Renal cortex interstitium (tissue), 11 donors: ENCODE measurements at regions not wholly inside any gene's neighbourhood (a gene's known extent, or its start where the extent isn't known, plus 50 kb on each side); places are given as distances from the start of the nearest gene placed in this dataset.
"Not testable (repeated sequence)": the region's sequence is repeated elsewhere in the genome, so short reads cannot be mapped to it uniquely, and the experiment has no call there.

Source experiments
- DNase-seq, 11 donors: peaks; one replicate each; pipeline ENCODE4 v3.0.0-alpha.2; 2013; ENCODE audit warnings: low read depth in 9 of 11, low spot score in 4 of 11; ENCODE audit errors: extremely low read depth in 1 of 11

DNA sequence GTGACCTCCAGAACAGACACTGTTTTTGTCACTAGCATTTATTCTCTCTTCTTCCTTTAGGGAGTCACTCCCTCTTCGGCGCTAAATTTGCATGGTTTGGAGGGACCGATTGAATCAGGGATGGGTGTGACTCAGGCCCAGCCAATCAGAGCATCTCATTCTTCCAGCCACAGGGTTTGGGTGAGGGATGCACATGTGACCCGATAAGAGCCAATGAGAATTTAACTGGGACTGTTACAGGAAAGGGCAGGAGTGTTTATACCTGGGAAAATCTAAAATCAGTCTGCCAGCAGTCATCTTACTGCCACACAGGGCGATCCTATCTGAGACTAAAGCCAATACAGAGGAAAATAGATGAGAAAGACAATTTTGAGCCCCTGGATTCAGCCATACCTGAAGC lies 351.2 kb upstream of the ERCC4 start:
- no peak for DNase-seq

DNA sequence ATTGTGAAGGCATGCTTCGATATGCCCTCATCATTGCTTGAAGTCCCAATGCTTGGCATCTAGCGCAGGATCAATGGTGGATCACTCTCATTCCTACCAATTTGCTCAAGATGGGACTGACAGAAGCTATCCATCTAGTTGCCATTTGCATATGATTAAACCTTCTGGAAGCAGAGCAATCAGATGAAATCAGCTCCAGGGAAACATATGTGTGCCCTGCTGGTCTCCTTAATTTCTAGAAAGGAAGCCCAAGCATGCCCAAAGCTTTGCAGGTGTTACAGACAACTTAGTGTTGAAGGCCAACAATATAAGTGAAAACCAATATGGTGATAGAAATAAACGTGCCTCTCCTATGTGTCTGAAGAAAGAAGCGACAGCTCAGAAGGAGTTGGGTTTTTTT lies 350.0 kb upstream of the ERCC4 start:
- DNase-seq, result no peak

DNA sequence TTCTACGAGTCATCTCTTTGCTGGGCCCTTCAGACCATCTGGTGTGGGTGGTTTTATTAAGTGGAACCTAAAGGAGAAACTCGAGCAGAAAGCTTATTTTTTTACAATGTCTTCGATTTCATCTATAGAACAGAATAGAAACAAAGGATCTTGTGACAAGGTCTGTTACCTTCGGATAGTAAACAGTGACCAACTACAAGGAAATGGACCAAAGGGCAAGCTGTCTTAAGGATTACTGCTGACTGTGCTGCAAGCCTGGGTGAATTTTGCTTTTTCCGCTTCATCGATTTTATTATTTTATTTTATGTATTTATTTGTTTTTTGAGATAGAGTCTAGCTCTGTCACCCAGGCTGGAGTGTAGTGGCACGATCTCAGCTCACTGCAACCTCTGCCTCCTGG lies 348.9 kb upstream of the ERCC4 start:
- DNase-seq, result peak in 2 of 11 donors; percentile 6 to 20

DNA sequence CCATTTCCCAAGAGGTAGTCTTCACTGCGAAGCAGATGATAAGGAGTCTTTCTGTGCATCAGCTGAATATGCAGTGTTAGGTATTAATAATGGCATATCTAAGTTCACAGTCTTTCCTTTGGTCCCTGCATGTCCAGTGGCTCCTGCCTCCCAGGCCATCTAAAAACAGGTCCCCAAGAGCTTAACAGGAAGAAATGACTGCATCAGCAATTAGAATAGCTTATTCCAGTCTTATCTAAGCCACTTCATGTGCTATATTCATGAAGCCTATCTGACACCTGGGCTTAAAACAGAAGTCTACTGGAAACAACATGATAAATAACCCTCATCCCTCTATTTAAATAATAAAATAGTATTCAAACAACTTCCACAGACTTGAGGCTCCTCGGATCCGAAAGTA lies 346.1 kb upstream of the ERCC4 start:
- DNase-seq, result no peak

DNA sequence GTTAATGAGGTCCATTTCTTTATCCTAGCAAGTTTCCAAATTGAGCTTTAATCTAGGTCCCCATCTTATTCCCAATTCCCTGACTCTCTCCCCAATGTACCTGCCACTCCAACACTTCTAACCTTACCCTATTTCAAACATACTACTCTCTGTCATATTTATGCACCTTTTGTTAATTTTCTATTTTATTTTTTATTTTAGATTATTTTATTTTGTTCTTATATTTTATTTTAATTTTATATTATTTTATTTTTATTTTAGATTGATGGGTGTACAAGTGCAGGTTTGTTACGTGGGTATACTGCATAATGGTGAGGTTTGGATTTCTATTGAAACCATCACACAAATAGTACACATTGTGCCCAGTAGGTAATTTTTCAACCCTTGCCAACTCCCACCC lies 333.9 kb upstream of the ERCC4 start:
- DNase-seq, result no peak

DNA sequence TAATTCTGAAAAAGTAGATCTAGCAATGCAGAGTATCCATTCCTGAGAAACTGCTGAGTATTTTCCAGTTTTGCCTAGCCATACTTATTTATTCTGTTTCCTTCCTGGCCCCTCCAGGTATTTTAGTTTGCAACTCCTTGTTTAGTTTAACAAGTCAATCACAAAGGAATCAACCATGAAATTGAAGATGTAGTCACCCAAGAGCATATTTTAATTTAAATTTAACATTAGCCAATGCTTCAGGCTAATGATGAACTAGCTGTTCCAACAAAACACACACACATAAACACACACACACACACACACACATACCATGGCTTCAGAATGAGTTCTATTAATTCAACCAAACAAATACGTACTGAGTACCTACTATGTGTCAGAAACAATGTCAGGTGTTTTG lies 332.8 kb upstream of the ERCC4 start:
- peak in 7 of 11 donors; percentile 3 to 42 (median 30) for DNase-seq

DNA sequence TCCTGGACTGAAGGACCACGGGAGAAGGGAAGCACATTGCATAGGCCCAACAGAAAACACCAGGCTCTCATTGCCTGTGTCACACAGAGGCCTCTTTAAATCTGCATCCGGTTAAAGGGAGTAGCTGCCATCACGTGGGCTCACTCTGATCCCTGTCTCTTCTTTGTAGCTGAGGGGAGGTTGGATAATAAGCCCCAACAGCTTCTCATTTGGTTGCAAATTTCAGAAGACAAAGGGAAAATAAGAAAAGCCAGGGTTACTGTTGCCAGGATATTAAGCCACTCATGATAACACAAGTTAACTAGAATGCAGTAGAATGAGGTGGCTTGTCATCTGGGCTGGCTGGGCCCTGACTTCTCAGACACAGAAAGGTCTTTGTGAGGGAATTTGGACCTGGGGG lies 325.1 kb upstream of the ERCC4 start:
- DNase-seq, result no peak

DNA sequence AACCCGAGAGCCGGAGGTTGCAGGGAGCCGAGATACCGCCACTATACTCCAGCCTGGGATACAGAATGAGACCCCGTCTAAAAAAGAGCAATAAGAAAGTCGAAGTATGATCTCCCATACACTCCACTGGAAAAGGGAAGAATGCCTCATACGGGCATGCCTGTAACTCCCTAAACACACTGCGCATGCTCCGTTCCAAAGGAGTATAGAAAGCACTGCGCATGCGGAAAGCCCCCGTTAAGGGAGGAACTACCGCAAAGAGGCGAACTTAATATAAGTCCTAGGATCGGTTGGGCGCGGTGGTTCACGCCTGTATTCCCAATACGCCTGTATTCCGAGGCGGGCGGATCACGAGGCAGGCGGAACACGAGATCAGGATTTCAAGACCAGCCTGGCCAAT lies 313.1 kb upstream of the ERCC4 start:
- DNase-seq, result no peak

DNA sequence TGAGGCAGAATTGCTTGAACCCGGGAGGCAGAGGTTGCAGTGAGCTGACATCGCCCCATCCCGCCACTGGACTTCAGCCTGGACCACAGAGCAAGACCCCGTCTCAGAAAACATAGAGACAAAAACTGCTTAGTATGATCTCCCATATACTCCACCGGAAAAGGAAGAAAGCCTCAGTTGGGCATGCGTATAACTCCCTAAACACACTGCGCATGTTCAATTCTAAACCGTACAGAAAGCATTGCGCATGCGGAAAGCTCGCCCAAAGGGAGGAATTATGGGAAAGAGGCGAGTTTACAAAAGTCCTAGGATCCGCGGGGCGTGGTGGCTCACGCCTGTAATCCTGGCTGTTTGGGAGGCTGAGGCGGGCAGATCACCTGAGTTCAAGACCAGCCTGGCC lies 312.7 kb upstream of the ERCC4 start:
- no peak for DNase-seq

DNA sequence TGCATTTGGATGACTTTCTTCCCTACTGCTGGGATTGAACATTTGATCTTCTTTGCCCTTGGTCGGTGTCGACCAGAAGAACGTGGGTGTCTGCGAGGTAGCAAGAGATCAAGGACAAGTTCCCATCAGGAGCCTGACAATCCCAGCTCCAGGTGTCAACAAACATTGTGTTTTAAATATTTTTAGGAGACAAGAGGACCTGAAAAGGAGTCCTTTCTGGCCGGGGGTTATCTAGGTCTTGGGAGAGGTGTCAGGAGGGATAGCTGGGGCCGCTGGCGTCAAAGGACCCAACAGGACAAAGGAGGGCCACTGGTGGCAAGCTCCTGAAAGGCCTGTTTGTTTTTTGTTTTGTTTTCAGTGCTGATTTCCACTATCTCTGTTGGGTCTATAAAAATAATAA lies 308.4 kb upstream of the ERCC4 start:
- DNase-seq, result no peak

DNA sequence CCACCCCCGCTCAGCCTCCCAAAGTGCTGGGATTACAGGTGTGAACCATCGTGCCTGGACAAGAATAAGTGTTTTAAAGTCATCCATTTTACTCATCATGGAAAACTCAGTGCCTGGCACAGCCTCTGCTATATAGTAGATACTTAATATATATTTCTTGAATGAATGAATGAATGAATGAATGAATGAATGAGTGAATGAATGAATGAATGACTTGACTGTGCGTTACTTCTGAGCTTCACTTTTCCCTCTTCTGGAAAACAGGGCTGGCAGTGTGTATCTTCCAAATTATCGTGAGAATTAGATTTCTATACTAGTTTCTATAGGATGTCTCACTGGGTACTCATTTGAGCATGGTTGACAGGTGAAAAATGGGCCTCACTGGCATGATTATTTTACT lies 307.3 kb upstream of the ERCC4 start:
- no peak for DNase-seq

DNA sequence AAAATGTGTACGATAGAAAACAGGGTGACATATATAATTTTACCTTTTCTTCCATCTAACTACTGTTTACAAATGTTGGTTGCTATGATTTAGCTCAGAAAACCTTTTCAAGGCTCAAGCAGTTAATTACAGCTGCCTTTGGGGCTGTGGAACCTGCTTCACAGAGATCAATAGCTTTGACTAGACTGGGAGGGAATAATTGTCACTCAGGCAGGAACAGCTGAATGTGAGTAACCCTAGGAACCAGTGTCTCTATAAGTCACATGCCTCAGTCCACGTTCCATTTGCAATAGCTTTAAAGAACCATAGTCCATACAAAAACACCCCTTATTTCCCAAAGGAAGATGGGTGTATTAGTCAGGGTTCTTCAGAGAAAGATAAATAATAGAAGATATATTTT lies 306.8 kb upstream of the ERCC4 start:
- no peak for DNase-seq

DNA sequence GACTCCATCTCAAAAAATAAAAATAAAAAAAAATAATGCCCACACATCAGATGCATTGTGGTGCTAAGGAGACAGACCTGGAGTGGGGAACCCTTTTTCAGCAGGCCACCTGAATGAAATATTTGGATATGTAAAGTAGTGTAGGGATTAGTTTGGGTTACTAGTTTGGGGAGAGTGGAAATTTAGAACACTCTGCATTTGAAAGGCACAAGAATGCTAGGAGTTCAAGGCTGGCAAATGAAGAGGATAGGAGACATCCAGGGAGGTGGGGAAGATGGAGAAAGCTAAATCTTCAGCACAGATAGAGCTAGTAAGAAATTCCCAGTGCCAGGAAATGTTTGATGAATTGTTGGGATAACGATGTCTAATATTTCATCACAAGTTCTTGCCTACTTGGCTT lies 298.3 kb upstream of the ERCC4 start:
- DNase-seq, result no peak

DNA sequence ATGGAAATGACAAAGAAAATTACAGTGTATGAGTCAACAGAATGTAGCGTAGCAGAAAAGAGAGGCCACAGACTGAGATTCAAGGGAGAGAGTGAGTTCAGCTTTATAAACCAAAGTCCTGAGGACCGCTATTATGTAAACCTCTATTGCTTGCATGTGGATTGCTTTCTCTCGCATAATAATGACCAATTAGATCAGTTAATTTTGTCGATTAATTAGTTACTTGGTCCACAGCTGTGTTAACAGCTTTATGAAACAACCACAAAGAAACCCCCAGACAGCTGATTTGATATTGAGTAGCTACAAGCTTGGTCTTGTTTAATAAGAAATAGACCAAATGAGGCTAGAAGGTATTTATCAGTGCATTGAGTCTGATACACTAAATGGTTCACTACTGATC lies 291.8 kb upstream of the ERCC4 start:
- DNase-seq, result no peak

DNA sequence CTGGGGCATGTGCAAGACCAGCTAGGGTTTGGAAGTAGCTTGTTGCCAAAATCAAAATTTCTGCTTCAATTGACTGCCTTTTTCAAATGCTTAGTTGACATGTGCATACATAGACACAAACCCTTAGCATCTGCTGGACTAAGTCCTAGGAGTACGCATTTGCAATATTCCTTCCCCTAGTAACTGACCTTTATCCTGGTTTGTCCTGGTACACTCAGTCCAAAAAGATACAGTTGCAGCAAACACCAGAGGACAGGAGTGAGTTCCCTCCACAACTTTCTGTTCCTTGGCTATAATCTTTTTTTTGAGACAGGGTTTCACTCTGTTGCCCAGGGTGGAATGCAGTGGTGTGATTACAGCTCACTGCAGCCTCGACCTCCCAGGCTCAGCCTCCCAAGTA lies 290.2 kb upstream of the ERCC4 start:
- DNase-seq, result no peak

DNA sequence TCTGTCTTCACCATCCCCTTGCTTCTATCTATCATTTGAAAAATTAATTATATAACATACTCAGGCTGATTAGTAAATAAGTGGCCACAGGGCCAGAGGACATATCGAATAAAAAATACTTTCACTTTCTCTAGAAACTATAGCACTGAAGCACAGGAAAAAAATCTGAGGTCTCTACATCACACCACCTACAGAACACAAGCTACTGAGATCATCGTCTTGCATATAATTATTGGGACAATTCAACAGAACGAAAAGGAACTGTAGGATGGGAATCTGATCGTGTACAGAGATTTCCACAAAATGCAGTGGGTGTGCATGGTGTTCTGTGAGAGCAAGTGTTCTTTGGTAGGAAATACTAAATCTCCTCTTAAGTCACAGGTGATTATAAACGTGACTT lies 289.6 kb upstream of the ERCC4 start:
- no peak for DNase-seq

DNA sequence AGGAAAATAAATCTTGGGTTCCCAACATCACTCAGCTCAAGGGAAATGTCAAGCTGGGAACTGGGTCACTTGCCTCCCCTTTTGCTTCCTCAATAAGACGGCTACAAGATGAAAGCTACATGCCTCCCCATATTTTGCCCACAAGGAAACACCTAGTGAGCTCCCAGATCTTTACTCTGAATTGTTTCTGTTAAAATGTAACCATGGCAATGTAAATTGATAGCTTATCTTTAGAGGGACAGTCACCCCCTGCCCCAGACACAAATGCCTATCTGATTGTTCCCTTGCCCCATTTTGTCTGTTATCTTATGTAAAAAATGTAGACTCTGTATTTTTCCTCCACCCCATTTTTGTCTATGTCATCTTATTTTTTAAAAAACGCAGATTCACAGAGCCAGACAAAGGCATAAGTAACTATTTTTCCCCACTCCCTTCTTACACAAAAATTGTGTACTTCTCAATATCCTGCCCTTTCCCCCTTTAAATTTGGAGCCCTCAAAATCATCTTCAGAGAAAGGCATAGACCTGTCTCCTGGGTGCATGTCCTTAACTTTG lies 288.7 kb upstream of the ERCC4 start:
- no peak for DNase-seq

DNA sequence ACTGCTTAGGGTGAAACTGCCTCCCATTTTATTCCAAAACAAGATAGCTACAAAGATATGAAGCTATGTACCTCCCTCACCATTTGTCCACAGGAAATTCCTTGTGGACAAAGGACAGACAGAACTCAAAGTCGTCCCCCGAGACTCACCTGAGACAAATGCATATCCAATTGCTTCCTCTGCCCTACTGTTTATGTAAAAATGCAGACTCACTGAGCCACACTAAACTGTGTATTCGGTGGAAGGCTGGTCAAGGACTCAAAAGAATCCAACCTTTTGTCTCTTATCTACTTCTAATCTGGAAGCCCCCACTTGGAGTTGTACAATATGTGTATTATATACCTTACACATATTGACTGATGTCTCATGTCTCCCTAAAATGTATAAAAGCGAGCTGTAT lies 288.0 kb upstream of the ERCC4 start:
- no peak for DNase-seq

DNA sequence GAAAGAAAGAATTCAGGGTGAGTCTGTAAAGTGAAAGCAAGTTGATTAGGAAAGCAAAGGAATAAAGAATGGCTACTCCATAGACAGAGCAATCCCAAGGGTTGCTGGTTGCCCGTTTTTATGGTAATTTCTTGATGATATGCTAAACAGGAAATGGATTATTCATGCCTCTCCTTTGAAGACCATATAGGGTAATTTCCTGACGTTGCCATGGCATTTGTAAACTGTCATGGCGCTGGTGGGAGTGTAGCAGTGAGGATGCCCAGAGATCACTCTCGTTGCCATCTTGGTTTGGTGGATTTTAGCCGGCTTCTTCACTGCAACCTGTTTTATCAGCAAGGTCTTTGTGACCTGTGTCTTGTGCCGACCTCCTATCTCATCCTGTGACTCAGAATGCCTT lies 287.4 kb upstream of the ERCC4 start:
- not testable (repeated sequence) for DNase-seq

DNA sequence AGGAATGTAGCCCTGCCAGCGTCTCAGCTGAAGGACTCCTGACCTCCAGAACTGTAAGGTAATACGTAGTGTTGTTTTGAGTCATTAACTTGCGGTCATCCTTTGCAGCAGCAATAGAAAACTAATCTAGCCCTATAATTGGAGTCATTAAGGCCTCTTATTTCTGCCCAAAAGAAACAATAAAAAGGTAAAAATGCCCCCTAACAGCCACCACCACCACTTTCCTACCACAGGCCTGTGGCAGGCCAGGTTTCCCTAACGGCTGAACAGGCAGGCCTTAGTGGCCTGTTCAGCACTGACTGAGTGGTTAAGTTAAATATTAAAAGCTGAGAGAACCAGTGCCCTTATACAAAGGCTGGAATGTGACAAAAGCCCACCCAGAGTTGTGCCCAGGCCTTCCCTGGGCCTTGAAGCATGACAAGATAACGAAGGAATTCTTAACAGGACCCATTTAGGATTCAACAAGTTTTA lies 286.5 kb upstream of the ERCC4 start:
- DNase-seq, result peak in 1 of 11 donors; percentile 14

DNA sequence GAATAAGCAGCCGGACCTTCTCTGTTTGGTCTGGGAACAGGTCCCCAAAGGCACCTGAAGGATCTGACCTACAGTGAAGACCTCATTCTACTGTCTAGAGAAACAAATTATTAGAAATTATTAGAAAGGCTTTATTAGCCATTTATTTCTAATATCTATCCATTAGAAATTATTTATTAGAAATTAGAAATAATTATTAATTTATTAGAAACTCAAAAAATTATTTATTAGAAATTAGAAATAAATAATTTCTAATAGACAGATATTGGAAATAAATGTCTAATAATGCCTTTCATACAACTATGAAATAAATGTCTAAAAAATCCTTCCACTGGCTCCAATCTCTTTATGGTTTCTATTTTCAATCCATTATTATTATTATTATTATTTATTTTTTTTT lies 285.7 kb upstream of the ERCC4 start:
- DNase-seq, result no peak

DNA sequence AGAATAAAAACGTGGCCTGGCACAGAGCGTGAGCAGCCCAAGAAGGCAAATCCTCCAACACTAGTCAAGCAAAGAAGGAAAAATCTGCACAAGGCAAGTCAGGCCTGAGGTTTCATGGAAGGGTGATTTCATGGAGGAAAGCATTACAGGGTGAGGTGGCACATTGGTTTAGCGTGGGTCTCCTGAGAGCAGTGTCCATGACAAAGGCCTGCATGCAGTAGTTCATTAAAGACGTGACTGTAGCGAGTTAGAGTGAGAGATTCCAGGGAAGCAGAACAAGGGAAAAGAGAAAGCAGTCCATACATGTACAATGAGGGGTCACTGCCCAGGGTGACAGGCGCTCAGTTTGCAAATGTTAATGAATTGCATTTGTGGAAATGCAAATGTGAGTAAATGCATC lies 285.0 kb upstream of the ERCC4 start:
- DNase-seq, result peak in 1 of 11 donors; percentile 11
